Smooth muscle cell (in vitro differentiated cells): ENCODE measurements at regions not wholly inside any gene's neighbourhood (a gene's known extent, or its start where the extent isn't known, plus 50 kb on each side); places are given as distances from the start of the nearest gene placed in this dataset.

Experiments
- DNase-seq: peaks from one replicate; lab custom pipeline; 2025; ENCODE audit not compliant: unreplicated experiment; lab: John Stamatoyannopoulos, UW
- H2AFZ ChIP-seq: fragments of 200-600 bp; sonication (generic); 2 replicates; pipeline ENCODE4 v1.6.0; 2016; ENCODE audit warnings: antibody characterized with exemption, low read depth, mild to moderate bottlenecking
- H3F3A ChIP-seq: fragments of 200-600 bp; sonication (generic); 2 replicates; pipeline ENCODE4 v1.6.0; 2017; ENCODE audit warnings: antibody characterized with exemption, low read depth
- H3K27ac ChIP-seq: fragments of 200-600 bp; sonication (generic); 2 replicates; pipeline ENCODE4 v1.5.1; 2016; ENCODE audit warnings: low read depth, mild to moderate bottlenecking
- H3K27me3 ChIP-seq: fragments of 200-600 bp; sonication (generic); 2 replicates; pipeline ENCODE4 v1.6.1; 2016; ENCODE audit warnings: low read depth, mild to moderate bottlenecking
- H3K36me3 ChIP-seq: fragments of 200-600 bp; sonication (generic); 2 replicates; pipeline ENCODE4 v1.5.1; 2016; ENCODE audit warnings: low read depth
- H3K4me1 ChIP-seq: fragments of 200-600 bp; sonication (generic); 2 replicates; pipeline ENCODE4 v1.5.1; 2016; ENCODE audit warnings: low read depth
- H3K4me2 ChIP-seq: fragments of 200-600 bp; sonication (generic); 2 replicates; pipeline ENCODE4 v1.6.0; 2016; ENCODE audit warnings: mild to moderate bottlenecking
- H3K4me3 ChIP-seq: fragments of 200-600 bp; sonication (generic); 2 replicates; pipeline ENCODE4 v1.5.1; 2016; ENCODE audit warnings: mild to moderate bottlenecking
- H3K79me2 ChIP-seq: fragments of 200-600 bp; sonication (generic); 2 replicates; pipeline ENCODE4 v1.6.0; 2016; ENCODE audit warnings: low read depth, mild to moderate bottlenecking
- H3K9ac ChIP-seq: fragments of 200-600 bp; sonication (generic); 2 replicates; pipeline ENCODE4 v1.6.0; 2016; ENCODE audit warnings: low read depth
- H3K9me3 ChIP-seq: fragments of 200-600 bp; sonication (generic); replicated peaks from 2 replicates; pipeline ENCODE4 v1.5.1; 2016; ENCODE audit warnings: low read depth
- H4K20me1 ChIP-seq: fragments of 200-600 bp; sonication (generic); 2 replicates; pipeline ENCODE4 v1.6.0; 2016; ENCODE audit warnings: low read depth
- CTCF ChIP-seq: fragments of 200-600 bp; sonication (generic); IDR thresholded peaks from 2 replicates; pipeline ENCODE4 v1.5.1; 2017; ENCODE audit warnings: borderline replicate concordance, mild to moderate bottlenecking, antibody characterized with exemption; ENCODE audit not compliant: insufficient read depth, poor library complexity, severe bottlenecking
- WGBS: methylation state at CpG from one replicate; pipeline ENCODE4 v1.1.7; 2016; ENCODE audit warnings: low lambda C conversion rate; 5-methylcytosine and 5-hydroxymethylcytosine counted together

GRCh38 chr1:224513787-224514209 lies 79.2 kb upstream of the WDR26 start:
- Histone ChIP-seq H3K4me3 (no peak overlapping the region), H3K9me3 (no peaks in the 10 kb centered on the region), H3K4me1 (peaks cover 3% of the 10 kb centered on the region), H3K27ac (no peak overlapping the region), H3K9ac (no peak overlapping the region), H3K27me3 (no peaks in the 10 kb centered on the region), H3K79me2 (no peaks in the 10 kb centered on the region), H3F3A (no peaks in the 10 kb centered on the region), H4K20me1 (no peaks in the 10 kb centered on the region), H3K4me2 (no peak overlapping the region), H2AFZ (peak overlapping the region; percentile 86), H3K36me3 (no peaks in the 10 kb centered on the region)
- TF ChIP-seq CTCF, result peak; percentile 93
- 9% methylated on average over 11 of the region's 11 CpGs for WGBS
- peak; percentile 61 for DNase-seq

- no peaks in the 10 kb centered on the region for H3K9me3 ChIP-seq
- no peak overlapping the region for H3K4me2 ChIP-seq
- no peaks in the 10 kb centered on the region for H3K36me3 ChIP-seq
- no peaks in the 10 kb centered on the region for H3K27me3 ChIP-seq
- no peaks in the 10 kb centered on the region for H3F3A ChIP-seq
- DNase-seq, result no peak
- H2AFZ ChIP-seq, result no peak overlapping the region
- 91% methylated on average over 8 of the region's 8 CpGs for WGBS
- H3K4me3 ChIP-seq, result no peak overlapping the region
- H3K9ac ChIP-seq, result no peak overlapping the region
- peaks cover 3% of the 10 kb centered on the region for H3K4me1 ChIP-seq
- H4K20me1 ChIP-seq, result no peaks in the 10 kb centered on the region
- H3K27ac ChIP-seq, result no peak overlapping the region
- H3K79me2 ChIP-seq, result no peaks in the 10 kb centered on the region
- TF ChIP-seq CTCF, result no peak
Measured at GRCh38 chr1:224517171-224517570, 82.6 kb upstream of the WDR26 start.

GRCh38 chr1:224518528-224518927 lies 83.9 kb upstream of the WDR26 start:
- 90% methylated on average over 4 of the region's 4 CpGs for WGBS
- no peak for TF ChIP-seq CTCF
- H3K27ac ChIP-seq, result no peak overlapping the region
- H3F3A ChIP-seq, result no peaks in the 10 kb centered on the region
- no peaks in the 10 kb centered on the region for H3K79me2 ChIP-seq
- DNase-seq, result no peak
- H2AFZ ChIP-seq, result no peak overlapping the region
- no peaks in the 10 kb centered on the region for H3K36me3 ChIP-seq
- no peaks in the 10 kb centered on the region for H3K27me3 ChIP-seq
- no peak overlapping the region for H3K9ac ChIP-seq
- no peaks in the 10 kb centered on the region for H4K20me1 ChIP-seq
- peaks cover 3% of the 10 kb centered on the region for H3K4me1 ChIP-seq
- H3K4me2 ChIP-seq, result no peak overlapping the region
- H3K4me3 ChIP-seq, result no peak overlapping the region
- no peaks in the 10 kb centered on the region for H3K9me3 ChIP-seq

- no peak for DNase-seq
- Histone ChIP-seq H4K20me1 (no peaks in the 10 kb centered on the region), H3K4me1 (no peaks in the 10 kb centered on the region)
Measured at GRCh38 chr1:224519874-224520273, 85.3 kb upstream of the WDR26 start.

More at GRCh38 chr1:224519874-224520273, 85.3 kb upstream of the WDR26 start:
- H2AFZ ChIP-seq, result no peak overlapping the region
- no peak overlapping the region for H3K4me3 ChIP-seq
- H3K36me3 ChIP-seq, result no peaks in the 10 kb centered on the region
- no peaks in the 10 kb centered on the region for H3F3A ChIP-seq
- no peak overlapping the region for H3K4me2 ChIP-seq
- no peaks in the 10 kb centered on the region for H3K79me2 ChIP-seq
- H3K27me3 ChIP-seq, result no peaks in the 10 kb centered on the region
- H3K9ac ChIP-seq, result no peak overlapping the region
- no peaks in the 10 kb centered on the region for H3K9me3 ChIP-seq
- no peak overlapping the region for H3K27ac ChIP-seq
- no peak for TF ChIP-seq CTCF
